Urinary bladder (tissue), 3 donors: ENCODE measurements at regions not wholly inside any gene's neighbourhood (a gene's known extent, or its start where the extent isn't known, plus 50 kb on each side); places are given as distances from the start of the nearest gene placed in this dataset.

ENCODE experiments used
- DNase-seq: peaks from one replicate; pipeline ENCODE4 v3.0.0-alpha.2; 2015; ENCODE audit errors: extremely low spot score
- H3K27ac ChIP-seq: one replicate; pipeline ENCODE4 v1.5.1; 2013; ENCODE audit warnings: low read depth, mild to moderate bottlenecking, moderate library complexity
- H3K36me3 ChIP-seq: one replicate; pipeline ENCODE4 v1.6.1; 2013; ENCODE audit warnings: mild to moderate bottlenecking, moderate library complexity; ENCODE audit not compliant: insufficient read depth
- H3K4me1 ChIP-seq: one replicate; pipeline ENCODE4 v1.6.1; 2013; ENCODE audit warnings: mild to moderate bottlenecking, moderate library complexity; ENCODE audit not compliant: insufficient read depth
- H3K4me3 ChIP-seq: one replicate; pipeline ENCODE4 v1.5.1; 2013; ENCODE audit warnings: low read depth, low read length
- WGBS: extraction: QIAGEN DNeasy Blood & Tissue Kit; methylation state at CpG from one replicate; pipeline ENCODE4 v1.1.7; 2013; 5-methylcytosine and 5-hydroxymethylcytosine counted together
- donor health status: healthy with polysubstance abuse.
- donor health status: healthy.

- 69% methylated on average over 2 of the region's 2 CpGs for WGBS
- H3K4me1 ChIP-seq: no peaks in the 10 kb centered on the region
- no peak overlapping the region for H3K4me3 ChIP-seq
- H3K27ac ChIP-seq: no peak overlapping the region
- H3K36me3 ChIP-seq: no peaks in the 10 kb centered on the region
- no peak for DNase-seq
These were observed 457.0 kb upstream of the ONECUT1 start for GRCh38 chr15:53247041-53247708.

DNA sequence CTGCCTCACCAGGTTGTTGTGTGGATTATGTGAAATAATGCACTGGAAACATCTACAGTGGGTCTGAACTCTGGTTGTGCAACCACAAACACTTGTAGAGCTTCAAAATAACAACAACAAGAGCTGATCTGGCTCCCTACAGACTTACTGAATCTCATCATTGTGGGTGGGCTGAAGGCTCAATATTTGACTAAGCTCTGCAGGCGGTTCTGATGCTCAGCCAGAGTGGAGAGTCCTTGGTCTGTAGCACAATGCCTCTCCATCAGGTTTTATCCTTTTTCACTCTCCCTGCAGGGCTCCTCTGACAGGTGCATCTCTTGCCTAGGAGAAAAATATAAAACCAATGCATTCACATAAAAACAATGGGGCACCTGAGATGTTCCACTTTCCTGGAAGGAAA lies 456.3 kb upstream of the ONECUT1 start:
- H3K4me3 ChIP-seq: no peak overlapping the region
- no peaks in the 10 kb centered on the region for H3K4me1 ChIP-seq
- WGBS: 69% methylated on average over 1 of the region's 1 CpG
- H3K36me3 ChIP-seq: no peaks in the 10 kb centered on the region
- no peak for DNase-seq
- no peak overlapping the region for H3K27ac ChIP-seq

GRCh38 chr15:53233801-53234200 lies 443.7 kb upstream of the ONECUT1 start:
- 19% methylated on average over 2 of the region's 2 CpGs for WGBS
- Histone ChIP-seq H3K4me3 (no peak overlapping the region), H3K36me3 (no peaks in the 10 kb centered on the region), H3K27ac (no peak overlapping the region), H3K4me1 (no peaks in the 10 kb centered on the region)
- DNase-seq: no peak

- Histone ChIP-seq H3K27ac (no peak overlapping the region), H3K4me3 (no peak overlapping the region), H3K36me3 (no peaks in the 10 kb centered on the region), H3K4me1 (no peaks in the 10 kb centered on the region)
- no peak for DNase-seq
- WGBS: 76% methylated on average over 1 of the region's 1 CpG
These were observed 440.3 kb upstream of the ONECUT1 start for GRCh38 chr15:53230473-53230872.

DNA sequence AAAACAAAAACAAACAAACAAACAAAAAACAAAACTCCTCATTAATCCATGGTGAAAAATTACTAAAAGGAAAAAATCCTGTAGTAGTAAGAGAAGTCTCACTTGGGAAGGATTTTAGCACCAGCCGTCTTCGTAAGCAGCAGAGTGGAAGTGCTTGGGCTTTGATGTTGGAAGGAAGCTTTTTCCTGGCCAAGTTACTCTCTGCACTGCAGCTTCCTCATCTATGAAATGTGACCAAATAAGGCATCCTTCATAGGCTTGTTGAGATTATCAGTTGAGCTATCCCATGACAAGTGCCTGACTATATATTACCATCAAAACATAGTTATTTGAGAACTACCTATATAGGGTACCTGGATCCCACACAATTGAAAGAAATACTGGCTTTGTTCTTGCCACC lies 436.4 kb upstream of the ONECUT1 start:
- Histone ChIP-seq H3K27ac (no peak overlapping the region), H3K4me1 (no peaks in the 10 kb centered on the region), H3K4me3 (no peak overlapping the region), H3K36me3 (no peaks in the 10 kb centered on the region)
- 64% methylated on average over 2 of the region's 2 CpGs for WGBS
- DNase-seq: no peak

DNA sequence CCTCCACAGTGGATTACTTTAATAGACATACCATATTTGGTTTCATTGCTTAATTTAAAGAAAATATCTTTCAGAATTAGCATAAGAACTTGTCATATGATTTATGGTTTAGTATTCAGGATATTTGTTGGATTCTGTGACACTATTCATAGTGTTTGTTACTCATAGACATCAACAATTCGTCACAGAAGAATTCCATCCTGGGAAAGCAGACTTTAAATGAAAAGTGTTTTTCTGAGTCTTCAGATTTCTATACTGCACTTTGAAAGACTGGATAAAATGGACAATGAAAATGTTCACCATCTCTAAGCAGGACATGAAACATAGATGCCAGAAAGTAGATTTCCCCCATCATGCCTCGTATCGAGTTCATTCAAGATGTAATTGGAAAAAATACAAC lies 435.6 kb upstream of the ONECUT1 start:
- Histone ChIP-seq H3K36me3 (no peaks in the 10 kb centered on the region), H3K4me3 (no peak overlapping the region), H3K27ac (no peak overlapping the region), H3K4me1 (no peaks in the 10 kb centered on the region)
- DNase-seq: no peak
- 74% methylated on average over 3 of the region's 3 CpGs for WGBS

- DNase-seq: no peak
- H3K27ac ChIP-seq: no peak overlapping the region
- H3K4me3 ChIP-seq: no peak overlapping the region
- no peaks in the 10 kb centered on the region for H3K4me1 ChIP-seq
- H3K36me3 ChIP-seq: no peaks in the 10 kb centered on the region
These were observed 434.2 kb upstream of the ONECUT1 start for GRCh38 chr15:53224371-53224770.

- H3K36me3 ChIP-seq: no peaks in the 10 kb centered on the region
- 95% methylated on average over 1 of the region's 1 CpG for WGBS
- no peaks in the 10 kb centered on the region for H3K4me1 ChIP-seq
- DNase-seq: no peak
- no peak overlapping the region for H3K27ac ChIP-seq
- H3K4me3 ChIP-seq: no peak overlapping the region
These were observed 433.7 kb upstream of the ONECUT1 start for GRCh38 chr15:53223815-53224214.

DNA sequence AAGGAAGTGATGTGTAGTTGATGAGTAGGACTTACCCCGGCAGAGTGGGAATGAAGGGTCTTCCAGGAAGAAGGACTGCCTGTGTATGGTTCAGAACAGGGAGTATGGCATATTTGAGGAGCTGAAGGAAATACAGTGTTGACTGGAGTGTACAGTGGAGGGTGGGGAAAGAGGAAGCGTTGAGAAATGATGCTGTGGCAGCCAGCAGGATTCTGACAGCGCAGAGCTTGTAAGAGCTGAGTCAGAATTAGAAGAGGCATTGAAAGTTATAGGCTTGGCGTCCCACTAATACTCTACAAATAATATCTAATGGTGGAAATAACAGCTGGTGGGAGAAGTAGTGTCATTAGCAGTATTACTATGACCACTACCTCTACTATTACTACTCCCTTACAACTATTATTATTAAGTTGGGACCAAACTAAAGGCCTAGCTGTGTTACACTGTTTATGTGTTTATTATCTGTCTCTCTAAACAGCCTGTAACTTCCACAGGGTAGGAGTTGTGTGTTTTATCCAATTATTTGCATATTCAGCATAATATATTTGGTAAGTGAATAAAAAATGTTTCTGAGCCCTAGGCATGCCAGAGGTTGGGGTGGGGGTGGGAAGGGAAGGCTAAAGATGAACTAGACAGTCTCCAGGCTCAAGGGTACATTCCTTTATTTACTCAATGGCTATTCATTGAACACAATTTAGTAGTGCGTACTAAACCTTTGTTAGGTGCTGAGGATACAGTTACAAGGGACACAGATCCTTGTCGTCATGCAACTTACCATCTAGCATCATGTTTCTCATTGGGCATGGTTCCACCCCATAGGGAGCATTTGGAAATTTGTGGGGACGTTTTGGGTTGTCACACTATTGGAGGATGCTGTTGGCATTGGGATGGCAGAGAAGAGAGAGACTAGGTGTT lies 428.8 kb upstream of the ONECUT1 start:
- DNase-seq: no peak
- WGBS: 71% methylated on average over 7 of the region's 7 CpGs
- Histone ChIP-seq H3K4me1 (no peaks in the 10 kb centered on the region), H3K4me3 (no peak overlapping the region), H3K36me3 (no peaks in the 10 kb centered on the region), H3K27ac (no peak overlapping the region)

GRCh38 chr15:53216036-53216435 lies 425.9 kb upstream of the ONECUT1 start:
- no peaks in the 10 kb centered on the region for H3K4me1 ChIP-seq
- H3K4me3 ChIP-seq: no peak overlapping the region
- 72% methylated on average over 3 of the region's 3 CpGs for WGBS
- DNase-seq: no peak
- no peaks in the 10 kb centered on the region for H3K36me3 ChIP-seq
- no peak overlapping the region for H3K27ac ChIP-seq

DNA sequence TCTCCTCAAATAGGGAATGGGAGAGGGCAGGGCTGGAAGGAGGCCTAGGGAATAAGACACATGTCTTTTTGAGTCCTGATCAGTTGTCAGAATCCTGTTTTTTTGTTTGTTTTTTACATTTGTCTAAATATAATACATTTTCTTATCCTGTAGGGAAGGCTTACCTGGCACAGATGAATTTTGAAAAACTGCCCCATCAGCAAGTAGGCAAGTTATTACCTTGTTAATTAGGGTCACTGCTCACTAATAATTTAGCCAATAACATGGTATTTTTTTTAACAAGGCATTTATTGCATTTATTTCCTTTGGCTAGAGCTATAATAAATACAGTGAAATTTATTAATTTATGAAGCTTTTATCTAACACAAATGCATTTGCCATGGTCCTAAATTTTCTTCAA lies 423.2 kb upstream of the ONECUT1 start:
- Histone ChIP-seq H3K4me3 (no peak overlapping the region), H3K27ac (no peak overlapping the region), H3K36me3 (no peaks in the 10 kb centered on the region), H3K4me1 (no peaks in the 10 kb centered on the region)
- DNase-seq: no peak

- no peak for DNase-seq
- Histone ChIP-seq H3K4me1 (no peaks in the 10 kb centered on the region), H3K36me3 (no peaks in the 10 kb centered on the region), H3K27ac (no peak overlapping the region), H3K4me3 (no peak overlapping the region)
- WGBS: 42% methylated on average over 4 of the region's 4 CpGs
These were observed 422.6 kb upstream of the ONECUT1 start for GRCh38 chr15:53212785-53213184.

DNA sequence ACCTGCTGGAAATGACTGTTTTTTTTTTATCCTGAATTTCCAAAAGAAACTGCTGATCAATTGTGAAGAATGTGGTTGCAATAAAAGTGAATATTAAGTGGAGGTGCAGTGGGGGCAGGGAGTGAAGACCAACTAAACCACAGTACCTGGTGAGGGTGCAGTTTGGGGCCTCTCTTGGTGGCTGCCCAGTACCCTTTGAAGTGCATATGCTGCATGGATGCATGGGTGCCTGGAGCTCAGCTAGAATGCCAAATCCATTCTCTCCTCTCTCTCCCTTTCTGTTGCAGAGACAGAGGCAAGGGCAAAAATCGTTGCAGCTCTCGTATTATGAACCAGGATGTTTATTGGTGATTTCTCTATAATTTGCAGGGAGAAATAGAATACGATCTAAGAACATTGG lies 420.5 kb upstream of the ONECUT1 start:
- Histone ChIP-seq H3K4me3 (no peak overlapping the region), H3K36me3 (no peaks in the 10 kb centered on the region), H3K27ac (no peak overlapping the region), H3K4me1 (no peaks in the 10 kb centered on the region)
- DNase-seq: no peak
- 42% methylated on average over 3 of the region's 3 CpGs for WGBS

GRCh38 chr15:53209396-53210042 lies 419.4 kb upstream of the ONECUT1 start:
- no peaks in the 10 kb centered on the region for H3K36me3 ChIP-seq
- H3K4me3 ChIP-seq: no peak overlapping the region
- no peak overlapping the region for H3K27ac ChIP-seq
- no peaks in the 10 kb centered on the region for H3K4me1 ChIP-seq
- 79% methylated on average over 9 of the region's 9 CpGs for WGBS
- DNase-seq: no peak
